Middle frontal gyrus (tissue), 1 donor: ENCODE measurements at regions not wholly inside any gene's neighbourhood (a gene's known extent, or its start where the extent isn't known, plus 50 kb on each side); places are given as distances from the start of the nearest gene placed in this dataset.

Experiments used
- DNase-seq: peaks from one replicate; pipeline ENCODE4 v3.0.0-alpha.2; 2015; ENCODE audit warnings: low spot score; ENCODE audit errors: extremely low spot score

- no peak for DNase-seq
These were observed 387.3 kb downstream of the KDM5D start for GRCh38 chrY:19357249-19357648.

GRCh38 chrY:19356735-19357134 is 387.8 kb downstream of the KDM5D start:
- DNase-seq, result no peak

GRCh38 chrY:19354857-19355173 is 389.7 kb downstream of the KDM5D start:
- DNase-seq, result no peak

DNA sequence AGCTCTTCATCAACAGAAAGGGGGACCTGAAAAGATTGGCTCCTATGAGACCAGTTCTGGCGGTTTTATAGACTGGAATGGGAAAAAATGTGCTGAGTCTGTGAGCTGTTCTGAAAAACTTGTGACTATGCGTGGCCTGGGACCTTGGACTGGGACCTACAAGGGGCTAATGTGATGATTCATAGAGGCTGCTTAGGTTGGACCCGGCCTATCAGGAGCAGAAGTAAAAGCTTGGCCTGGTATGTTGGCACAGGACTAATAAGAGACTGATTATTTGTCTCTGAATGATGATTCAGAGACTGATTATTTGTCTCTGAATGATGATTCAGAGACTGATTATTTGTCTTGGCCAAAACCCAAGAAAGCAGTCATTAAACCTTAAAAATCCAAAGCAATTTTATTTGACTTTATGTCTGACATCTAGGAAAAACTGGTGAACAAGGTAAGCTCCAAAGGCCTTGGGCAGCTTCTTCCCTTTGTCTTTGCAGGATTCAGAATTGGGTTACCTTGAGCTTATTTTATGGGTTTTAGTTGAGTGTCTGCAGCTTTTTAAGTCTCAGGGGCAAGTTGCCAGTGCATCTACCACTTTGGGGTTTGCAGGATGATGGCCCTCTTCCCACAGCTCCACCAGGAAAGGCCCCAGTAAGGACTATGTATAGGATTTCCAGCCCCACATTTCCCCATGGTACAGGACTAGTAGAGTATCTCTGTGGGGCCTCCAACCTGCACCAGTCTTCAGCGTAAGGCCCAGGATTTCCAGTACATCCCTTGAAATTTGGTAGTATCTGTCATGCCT is 390.3 kb downstream of the KDM5D start:
- no peak for DNase-seq

GRCh38 chrY:19351616-19352015 is 392.9 kb downstream of the KDM5D start:
- DNase-seq, result no peak

GRCh38 chrY:19321701-19322100 is 422.8 kb downstream of the KDM5D start:
- DNase-seq, result no peak

DNA sequence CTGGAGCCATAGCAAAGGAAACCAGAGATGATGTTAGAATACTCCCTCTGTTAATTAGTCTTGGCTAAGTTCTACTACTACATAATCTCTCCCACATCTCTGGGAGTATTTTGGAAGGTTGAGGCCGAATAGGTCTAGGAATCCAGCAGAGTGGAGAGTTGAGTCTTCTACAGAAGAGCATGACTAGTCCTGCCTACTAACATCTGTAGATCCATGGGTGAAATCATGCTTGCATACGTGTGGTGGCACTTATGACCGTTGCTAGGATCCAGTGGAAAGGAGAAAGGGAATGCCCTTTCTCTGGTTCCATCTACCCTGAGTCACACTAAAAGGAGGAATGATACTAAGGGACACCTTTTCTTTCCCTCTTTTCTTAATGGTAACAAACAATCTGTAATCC is 425.4 kb downstream of the KDM5D start:
- no peak for DNase-seq

GRCh38 chrY:19317271-19317987 is 427.1 kb downstream of the KDM5D start:
- DNase-seq, result no peak

DNA sequence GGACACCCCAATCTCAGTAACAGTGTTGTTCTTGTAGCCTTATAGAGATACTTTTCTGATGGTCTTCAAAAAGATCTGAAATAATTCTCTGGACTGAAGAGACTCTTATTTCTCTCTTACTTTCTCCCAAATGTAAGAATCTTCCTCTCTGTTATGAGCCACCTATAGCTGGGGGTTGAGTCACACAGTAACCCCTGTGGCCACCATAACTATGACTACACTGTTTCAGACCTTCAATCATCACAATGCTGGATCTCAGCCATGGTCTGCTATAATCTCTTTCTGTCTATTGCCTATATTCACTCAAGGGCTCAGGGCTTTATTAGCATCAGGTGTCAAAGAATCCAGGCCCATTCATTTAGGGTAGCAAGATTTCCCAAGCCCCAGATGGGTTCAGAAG is 436.9 kb downstream of the KDM5D start:
- no peak for DNase-seq

- DNase-seq, result no peak
These were observed 441.4 kb downstream of the KDM5D start for GRCh38 chrY:19303136-19303535.

- no peak for DNase-seq
These were observed 453.6 kb downstream of the KDM5D start for GRCh38 chrY:19290925-19291324.

DNA sequence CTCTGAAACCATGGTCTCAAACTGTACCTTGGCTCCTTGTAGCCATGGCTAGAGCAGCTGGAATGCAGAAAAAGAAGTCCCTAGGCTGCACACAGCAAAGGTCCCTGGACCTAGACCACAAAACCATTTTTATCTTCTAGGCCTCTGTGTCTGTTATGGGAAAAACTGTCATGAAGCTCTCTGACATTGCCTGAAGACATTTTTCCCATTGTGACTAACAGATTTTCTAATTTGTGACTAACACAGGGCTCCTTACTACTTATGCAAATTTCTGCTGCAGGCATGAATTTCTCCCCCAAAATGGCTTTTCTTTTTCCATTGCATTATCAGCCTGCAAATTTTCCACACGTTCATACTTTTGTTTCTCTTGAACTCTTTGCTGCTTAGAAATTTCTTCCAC is 470.4 kb downstream of the KDM5D start:
- no peak for DNase-seq

GRCh38 chrY:19268331-19268730 is 476.2 kb downstream of the KDM5D start:
- no peak for DNase-seq

- no peak for DNase-seq
These were observed 479.1 kb downstream of the KDM5D start for GRCh38 chrY:19265404-19265803.

- no peak for DNase-seq
These were observed 482.2 kb downstream of the KDM5D start for GRCh38 chrY:19262310-19262709.

DNA sequence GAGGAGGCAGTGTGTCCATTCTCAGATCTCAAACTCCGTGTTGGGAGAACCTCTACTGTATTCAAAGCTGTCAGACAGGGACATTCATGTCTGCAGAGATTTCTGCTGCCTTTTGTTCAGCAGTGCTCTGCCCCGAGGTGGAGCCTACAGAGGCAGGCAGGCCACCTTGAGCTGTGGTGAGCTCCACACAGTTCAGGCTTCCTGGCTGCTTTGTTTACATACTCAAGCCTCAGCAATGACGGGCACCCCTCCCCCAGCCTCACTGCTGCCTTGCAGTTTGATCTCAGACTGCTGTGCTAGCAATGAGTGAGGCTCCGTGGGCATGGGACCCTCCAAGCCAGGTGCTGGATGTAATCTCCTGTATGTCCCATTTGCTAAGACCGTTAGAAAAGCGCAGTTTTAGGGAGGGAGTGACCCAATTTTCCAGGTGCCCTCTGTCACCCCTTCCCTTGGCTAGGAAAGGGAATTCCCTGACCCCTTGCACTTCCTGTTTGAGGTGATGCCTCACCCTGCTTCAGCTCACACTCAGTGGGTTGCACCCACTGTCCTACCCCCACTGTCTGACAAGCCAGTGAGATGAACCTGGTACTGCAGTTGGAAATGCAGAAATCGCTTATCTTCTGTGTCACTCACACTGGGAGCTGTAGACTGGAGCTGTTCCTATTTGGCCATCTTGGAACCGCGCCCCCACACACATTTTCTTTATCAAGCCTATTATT is 458.9 kb upstream of the HSFY2 start:
- DNase-seq, result no peak

- no peak for DNase-seq
These were observed 447.2 kb upstream of the HSFY2 start for GRCh38 chrY:19220784-19221183.

DNA sequence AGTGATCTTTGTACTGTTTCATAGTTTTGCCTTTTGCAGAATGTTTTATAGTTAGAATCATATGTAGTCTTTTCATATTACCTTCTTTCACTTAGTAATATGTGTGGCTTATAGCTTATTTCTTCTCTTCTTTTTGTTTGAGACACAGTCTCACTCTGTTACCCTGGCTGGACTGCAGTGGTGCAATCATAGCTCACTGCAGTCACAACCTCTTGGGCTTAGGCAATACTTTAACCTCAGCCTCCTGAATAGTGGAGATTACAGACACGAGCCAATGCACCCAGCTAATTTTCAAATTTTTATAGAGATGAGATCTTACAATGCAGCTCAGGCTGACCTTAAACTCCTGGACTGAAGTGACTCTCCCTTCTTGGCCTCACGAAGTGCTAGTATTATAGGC is 435.4 kb upstream of the HSFY2 start:
- no peak for DNase-seq

- DNase-seq, result no peak
These were observed 433.5 kb upstream of the HSFY2 start for GRCh38 chrY:19207048-19207447.

GRCh38 chrY:19180824-19181223 is 407.3 kb upstream of the HSFY2 start:
- no peak for DNase-seq

DNA sequence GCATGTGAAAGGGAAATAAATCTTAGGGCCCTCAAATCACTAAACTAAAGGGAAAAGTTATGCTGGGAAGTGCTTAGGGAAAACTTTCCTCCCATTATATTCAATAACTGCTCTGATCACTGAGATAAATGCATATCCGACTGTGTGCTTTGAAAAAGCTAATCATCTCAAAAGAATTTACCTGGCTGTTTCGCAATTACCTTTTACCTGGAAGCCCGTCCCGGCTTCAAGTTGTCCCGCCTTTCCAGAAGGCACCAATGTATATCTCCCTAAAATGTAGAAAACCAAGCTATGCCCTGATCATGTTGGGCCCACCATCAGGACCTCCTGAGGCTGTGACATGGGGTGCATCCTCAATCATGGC is 394.6 kb upstream of the HSFY2 start:
- no peak for DNase-seq
